A673 (cell line): ENCODE measurements at regions not wholly inside any gene's neighbourhood (a gene's known extent, or its start where the extent isn't known, plus 50 kb on each side); places are given as distances from the start of the nearest gene placed in this dataset.

Experiments
- CTCF ChIP-seq: fragments of 300-800, 200-600 bp; sonication (generic); conservative IDR thresholded peaks from 2 replicates; pipeline ENCODE4 v1.5.1; 2017; ENCODE audit warnings: low read depth, mild to moderate bottlenecking, antibody characterized with exemption, low read length, moderate library complexity, mixed read lengths
- EZH2 ChIP-seq: fragments of 200-600 bp; sonication (generic); IDR thresholded peaks from 2 replicates; pipeline ENCODE4 v1.6.1; 2017; ENCODE audit warnings: borderline replicate concordance, low read depth, mild to moderate bottlenecking, mixed read lengths, antibody characterized with exemption, low read length; ENCODE audit not compliant: poor library complexity, severe bottlenecking

- TF ChIP-seq CTCF (no peak), EZH2 (no peak)
These were observed 121.6 kb downstream of the SUCNR1 start for GRCh38 chr3:151995091-151995490.
